ENCODE measurements at regions not wholly inside any gene's neighbourhood (a gene's known extent, or its start where the extent isn't known, plus 50 kb on each side); places are given as distances from the start of the nearest gene placed in this dataset.

DNA sequence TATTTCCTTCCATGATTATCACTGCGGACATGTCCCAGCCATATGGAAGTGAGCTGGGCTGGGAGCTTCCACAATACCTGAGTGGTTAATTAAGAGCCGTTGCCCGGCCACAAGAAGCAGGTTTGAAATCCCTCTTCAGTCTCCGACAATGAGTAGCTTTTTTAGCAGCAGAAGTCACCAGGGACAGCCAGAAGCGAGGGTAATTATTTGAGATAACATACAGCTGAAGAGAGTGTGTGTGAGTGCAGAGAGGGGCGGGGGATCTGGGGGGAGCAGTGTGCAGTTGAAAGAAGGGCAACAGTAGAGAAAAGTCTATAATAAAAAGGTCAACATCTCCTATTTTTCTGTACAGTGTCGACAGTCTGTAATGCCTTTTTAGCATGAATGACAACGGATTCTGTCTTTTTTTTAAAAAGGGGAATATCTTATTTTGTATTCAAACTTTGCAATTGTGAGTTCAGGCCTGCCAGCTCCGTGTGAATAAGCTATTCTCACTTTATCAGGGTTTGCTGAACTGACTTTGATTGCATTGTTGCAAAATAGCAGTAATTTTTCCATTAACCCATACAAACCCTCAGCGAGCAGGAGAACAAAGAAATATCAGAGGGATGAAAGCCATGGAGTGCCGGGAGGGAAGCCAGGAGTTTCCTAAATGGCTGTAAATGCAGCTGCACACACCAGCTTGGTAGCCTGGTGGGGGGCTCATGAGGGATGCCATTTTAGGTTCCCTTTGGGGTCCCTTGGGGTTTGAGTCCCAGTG lies 220.3 kb upstream of the IRX3 start:
- DNase-seq, result peak in 1 of 2 donors; percentile 8
- Histone ChIP-seq H3K9me3 (ENCODE audit: control insufficient read depth, low read depth, low read length) (no peaks in the 10 kb centered on the region), H3K27ac (ENCODE audit: low read length) (no peak overlapping the region), H3K36me3 (ENCODE audit: control insufficient read depth, insufficient read depth, low read length) (no peaks in the 10 kb centered on the region), H3K27me3 (ENCODE audit: control insufficient read depth, insufficient read depth, low read length) (peaks cover 27% of the 10 kb centered on the region), H3K4me3 (ENCODE audit: low read length) (no peak overlapping the region), H3K4me1 (ENCODE audit: control insufficient read depth, insufficient read depth, low read length) (no peaks in the 10 kb centered on the region)
- 20% methylated on average over 2 of the region's 11 CpGs for WGBS (ENCODE audit: insufficient coverage, low lambda C conversion rate)

DNA sequence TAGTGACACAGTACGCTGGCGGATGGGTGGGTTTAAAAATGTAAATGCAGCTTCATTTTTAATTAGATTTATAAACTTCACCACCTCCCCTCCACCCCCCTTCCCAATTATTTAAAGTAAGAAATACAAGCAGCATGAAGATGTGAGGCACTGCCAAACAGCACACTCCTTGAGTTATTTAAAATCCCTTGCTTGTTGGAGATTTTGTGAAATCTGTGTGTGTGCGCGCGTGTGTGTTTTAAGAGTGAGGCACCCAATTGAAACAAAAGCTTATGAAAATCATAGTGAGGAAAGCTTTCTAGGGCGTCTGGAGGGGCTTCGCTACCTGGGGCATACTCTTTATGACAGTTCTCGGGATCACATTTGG lies 219.6 kb upstream of the IRX3 start:
- H3K4me3 ChIP-seq (ENCODE audit: low read length), result no peak overlapping the region
- WGBS (ENCODE audit: insufficient coverage, low lambda C conversion rate), result no CpG with 5 or more reads among the region's 8 CpGs
- DNase-seq, result no peak
- no peaks in the 10 kb centered on the region for H3K9me3 ChIP-seq (ENCODE audit: control insufficient read depth, low read depth, low read length)
- H3K4me1 ChIP-seq (ENCODE audit: control insufficient read depth, insufficient read depth, low read length), result no peaks in the 10 kb centered on the region
- peaks cover 27% of the 10 kb centered on the region for H3K27me3 ChIP-seq (ENCODE audit: control insufficient read depth, insufficient read depth, low read length)
- no peak overlapping the region for H3K27ac ChIP-seq (ENCODE audit: low read length)
- H3K36me3 ChIP-seq (ENCODE audit: control insufficient read depth, insufficient read depth, low read length), result no peaks in the 10 kb centered on the region

DNA sequence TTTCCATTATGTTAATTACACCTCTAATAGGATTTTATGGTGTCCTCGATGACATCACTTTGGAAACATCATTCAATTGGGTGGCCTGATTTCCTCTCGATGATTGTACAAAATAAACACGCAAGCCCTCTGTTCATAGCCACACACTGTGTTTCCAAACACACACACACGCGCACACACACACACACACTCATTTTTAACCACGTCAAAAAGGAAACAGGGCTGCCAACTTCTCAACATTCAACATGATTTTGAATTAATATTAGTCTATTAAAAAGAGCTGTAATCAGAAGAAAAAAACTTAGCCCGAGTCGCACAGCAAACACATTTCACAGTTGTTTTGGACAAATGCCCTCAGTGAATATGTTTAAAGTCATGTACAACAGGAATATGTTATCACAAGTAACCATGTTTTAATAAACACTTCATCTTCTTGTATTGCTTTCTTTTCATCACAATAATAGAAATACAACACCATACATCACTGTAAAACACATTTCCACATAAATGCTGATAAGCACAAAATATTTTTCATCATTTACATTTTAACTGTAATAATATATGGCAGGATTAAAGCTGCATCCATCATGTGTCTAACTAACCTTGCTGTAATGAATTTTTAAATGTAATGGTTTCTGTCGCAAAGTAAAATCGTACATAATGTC lies 219.1 kb upstream of the IRX3 start:
- no peaks in the 10 kb centered on the region for H3K36me3 ChIP-seq (ENCODE audit: control insufficient read depth, insufficient read depth, low read length)
- H3K27ac ChIP-seq (ENCODE audit: low read length), result no peak overlapping the region
- H3K4me1 ChIP-seq (ENCODE audit: control insufficient read depth, insufficient read depth, low read length), result no peaks in the 10 kb centered on the region
- WGBS (ENCODE audit: insufficient coverage, low lambda C conversion rate), result 72% methylated on average over 2 of the region's 10 CpGs
- DNase-seq, result no peak
- H3K27me3 ChIP-seq (ENCODE audit: control insufficient read depth, insufficient read depth, low read length), result peaks cover 27% of the 10 kb centered on the region
- H3K9me3 ChIP-seq (ENCODE audit: control insufficient read depth, low read depth, low read length), result no peaks in the 10 kb centered on the region
- no peak overlapping the region for H3K4me3 ChIP-seq (ENCODE audit: low read length)

DNA sequence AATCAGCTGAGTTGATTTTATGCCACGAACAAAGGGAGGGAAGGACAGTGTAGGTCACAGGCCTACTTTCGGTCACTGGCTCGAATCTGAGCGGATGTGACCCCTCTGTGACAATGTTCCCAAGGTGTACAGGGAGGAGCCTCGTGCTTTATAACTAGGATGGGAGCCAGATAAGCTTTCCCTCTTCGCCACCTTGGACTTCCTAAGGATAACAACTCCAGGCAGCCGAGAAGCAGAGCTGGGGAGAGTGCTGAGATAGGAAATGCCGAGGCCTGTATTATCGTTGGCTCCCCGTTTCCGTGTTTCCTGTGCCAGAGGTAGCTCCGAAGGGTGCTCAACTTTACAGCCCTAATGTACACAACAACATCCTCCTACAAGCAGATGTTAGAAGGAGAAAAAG lies 217.8 kb upstream of the IRX3 start:
- no peak overlapping the region for H3K27ac ChIP-seq (ENCODE audit: low read length)
- no peaks in the 10 kb centered on the region for H3K36me3 ChIP-seq (ENCODE audit: control insufficient read depth, insufficient read depth, low read length)
- H3K9me3 ChIP-seq (ENCODE audit: control insufficient read depth, low read depth, low read length), result no peaks in the 10 kb centered on the region
- no peak overlapping the region for H3K4me3 ChIP-seq (ENCODE audit: low read length)
- no peaks in the 10 kb centered on the region for H3K4me1 ChIP-seq (ENCODE audit: control insufficient read depth, insufficient read depth, low read length)
- WGBS (ENCODE audit: insufficient coverage, low lambda C conversion rate), result no CpG with 5 or more reads among the region's 12 CpGs
- H3K27me3 ChIP-seq (ENCODE audit: control insufficient read depth, insufficient read depth, low read length), result peaks cover 22% of the 10 kb centered on the region
- peak in 1 of 2 donors; percentile 44 for DNase-seq

DNA sequence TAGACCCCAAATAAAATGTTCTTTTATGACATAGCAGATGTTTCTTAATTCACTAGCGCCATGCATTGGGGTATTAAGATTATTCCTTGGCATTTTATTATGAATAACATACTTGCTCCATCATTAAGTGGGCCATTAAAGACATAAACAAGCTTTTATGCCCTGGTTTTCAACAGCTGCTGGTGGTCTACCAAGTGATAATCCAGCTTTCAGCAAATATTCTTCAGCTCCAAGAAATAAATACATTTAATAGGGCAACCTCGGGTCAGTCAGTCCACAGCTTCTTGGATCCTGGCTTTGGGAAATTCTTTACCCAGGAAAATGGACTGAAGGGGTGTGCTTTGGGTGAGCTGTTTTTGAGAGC lies 217.3 kb upstream of the IRX3 start:
- Histone ChIP-seq H3K4me3 (ENCODE audit: low read length) (no peak overlapping the region), H3K4me1 (ENCODE audit: control insufficient read depth, insufficient read depth, low read length) (no peaks in the 10 kb centered on the region), H3K36me3 (ENCODE audit: control insufficient read depth, insufficient read depth, low read length) (no peaks in the 10 kb centered on the region), H3K27ac (ENCODE audit: low read length) (no peak overlapping the region), H3K27me3 (ENCODE audit: control insufficient read depth, insufficient read depth, low read length) (peaks cover 17% of the 10 kb centered on the region), H3K9me3 (ENCODE audit: control insufficient read depth, low read depth, low read length) (no peaks in the 10 kb centered on the region)
- DNase-seq, result no peak
- 90% methylated on average over 1 of the region's 2 CpGs for whole genome bisulfite sequencing (ENCODE audit: insufficient coverage, low lambda C conversion rate)

DNA sequence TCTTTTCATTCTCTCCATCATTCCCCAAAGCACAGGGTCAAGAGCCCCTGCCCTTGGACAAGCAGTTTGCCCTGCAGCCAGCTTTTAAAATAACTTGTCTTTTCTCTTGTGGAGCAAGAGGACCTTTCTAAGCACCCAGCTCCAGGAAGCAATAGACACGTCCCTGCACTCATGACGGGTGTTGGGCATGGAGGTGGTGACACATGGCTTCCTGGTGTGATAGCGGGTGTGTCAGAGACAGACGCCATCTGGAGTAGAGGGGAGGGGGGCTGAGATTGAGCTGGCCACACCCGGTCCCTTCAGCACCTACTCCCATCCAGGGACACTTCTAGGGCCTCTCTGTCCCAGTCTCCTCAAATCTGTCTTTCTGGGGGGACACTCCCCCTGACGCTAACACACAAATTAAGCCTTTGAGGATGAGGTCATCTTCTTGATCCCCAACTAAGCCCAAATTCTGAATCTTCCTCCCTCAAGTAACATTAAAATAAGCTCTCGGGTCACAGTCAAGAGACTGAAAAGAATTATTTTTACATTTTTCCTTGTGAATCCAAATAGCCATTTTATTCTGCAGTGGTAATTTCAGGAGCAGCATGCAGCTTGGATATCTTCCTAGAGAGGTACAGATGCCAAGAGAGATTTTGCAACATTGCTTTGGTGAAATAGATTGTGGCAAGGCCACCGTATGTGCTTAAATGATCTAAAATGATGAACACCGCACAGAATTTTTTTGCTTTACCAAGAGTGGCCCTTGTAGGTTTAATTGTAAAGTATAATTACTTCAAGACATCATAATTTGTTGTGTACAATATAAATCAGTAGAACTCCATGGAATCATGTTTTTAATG lies 216.6 kb upstream of the IRX3 start:
- H3K4me1 ChIP-seq (ENCODE audit: control insufficient read depth, insufficient read depth, low read length), result no peaks in the 10 kb centered on the region
- no peaks in the 10 kb centered on the region for H3K9me3 ChIP-seq (ENCODE audit: control insufficient read depth, low read depth, low read length)
- 80% methylated on average over 1 of the region's 9 CpGs for WGBS (ENCODE audit: insufficient coverage, low lambda C conversion rate)
- H3K4me3 ChIP-seq (ENCODE audit: low read length), result no peak overlapping the region
- H3K36me3 ChIP-seq (ENCODE audit: control insufficient read depth, insufficient read depth, low read length), result no peaks in the 10 kb centered on the region
- DNase-seq, result peak in 1 of 2 donors; percentile 11
- H3K27ac ChIP-seq (ENCODE audit: low read length), result no peak overlapping the region
- H3K27me3 ChIP-seq (ENCODE audit: control insufficient read depth, insufficient read depth, low read length), result peaks cover 15% of the 10 kb centered on the region

DNA sequence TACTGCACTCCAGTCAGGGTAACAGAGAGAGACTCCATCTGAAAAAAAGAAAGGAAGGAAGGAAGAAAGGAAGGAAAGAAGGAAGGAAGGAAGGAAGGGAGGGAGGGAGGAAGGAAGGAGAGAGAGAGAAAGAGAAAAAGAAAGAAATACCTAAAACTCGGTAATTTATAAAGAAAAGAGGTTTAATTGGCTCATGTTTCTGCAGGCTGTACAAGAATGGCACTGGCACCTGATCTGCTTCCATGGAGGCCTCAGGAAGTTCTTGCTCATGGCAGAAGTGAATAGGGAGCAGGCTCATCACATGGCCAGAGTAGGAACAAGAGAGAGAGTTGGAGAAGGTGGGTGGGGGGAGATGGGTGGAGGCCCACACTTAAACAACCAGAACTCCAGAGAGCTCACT lies 215.2 kb upstream of the IRX3 start:
- Histone ChIP-seq H3K27me3 (ENCODE audit: control insufficient read depth, insufficient read depth, low read length) (peaks cover 5% of the 10 kb centered on the region), H3K36me3 (ENCODE audit: control insufficient read depth, insufficient read depth, low read length) (no peaks in the 10 kb centered on the region), H3K27ac (ENCODE audit: low read length) (no peak overlapping the region), H3K4me3 (ENCODE audit: low read length) (no peak overlapping the region), H3K9me3 (ENCODE audit: control insufficient read depth, low read depth, low read length) (no peaks in the 10 kb centered on the region), H3K4me1 (ENCODE audit: control insufficient read depth, insufficient read depth, low read length) (no peaks in the 10 kb centered on the region)
- no peak for DNase-seq
- WGBS (ENCODE audit: insufficient coverage, low lambda C conversion rate), result 100% methylated on average over 1 of the region's 1 CpG

DNA sequence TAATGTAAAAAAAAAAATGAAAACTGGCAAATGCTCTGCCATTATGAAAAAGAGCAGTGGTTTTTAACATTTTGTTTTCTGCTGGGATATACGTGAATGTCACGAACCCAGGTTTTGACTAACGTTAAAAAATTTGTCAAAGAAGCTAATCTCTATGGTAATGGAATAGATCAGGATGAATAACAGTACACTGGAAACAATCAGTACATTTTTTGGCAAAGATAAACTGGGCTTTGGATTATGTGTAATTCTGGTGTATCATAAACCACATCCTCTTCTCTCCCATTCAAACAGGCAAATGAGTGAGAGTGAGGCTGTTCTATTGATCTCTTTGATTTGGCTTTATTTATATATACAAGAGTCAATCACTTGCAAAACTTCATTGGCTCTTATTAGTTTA lies 207.0 kb upstream of the IRX3 start:
- H3K4me1 ChIP-seq (ENCODE audit: control insufficient read depth, insufficient read depth, low read length), result no peaks in the 10 kb centered on the region
- no peaks in the 10 kb centered on the region for H3K9me3 ChIP-seq (ENCODE audit: control insufficient read depth, low read depth, low read length)
- H3K4me3 ChIP-seq (ENCODE audit: low read length), result no peak overlapping the region
- H3K27me3 ChIP-seq (ENCODE audit: control insufficient read depth, insufficient read depth, low read length), result no peaks in the 10 kb centered on the region
- H3K27ac ChIP-seq (ENCODE audit: low read length), result no peak overlapping the region
- no peaks in the 10 kb centered on the region for H3K36me3 ChIP-seq (ENCODE audit: control insufficient read depth, insufficient read depth, low read length)
- no peak for DNase-seq
- 82% methylated on average over 3 of the region's 3 CpGs for WGBS (ENCODE audit: insufficient coverage, low lambda C conversion rate)

DNA sequence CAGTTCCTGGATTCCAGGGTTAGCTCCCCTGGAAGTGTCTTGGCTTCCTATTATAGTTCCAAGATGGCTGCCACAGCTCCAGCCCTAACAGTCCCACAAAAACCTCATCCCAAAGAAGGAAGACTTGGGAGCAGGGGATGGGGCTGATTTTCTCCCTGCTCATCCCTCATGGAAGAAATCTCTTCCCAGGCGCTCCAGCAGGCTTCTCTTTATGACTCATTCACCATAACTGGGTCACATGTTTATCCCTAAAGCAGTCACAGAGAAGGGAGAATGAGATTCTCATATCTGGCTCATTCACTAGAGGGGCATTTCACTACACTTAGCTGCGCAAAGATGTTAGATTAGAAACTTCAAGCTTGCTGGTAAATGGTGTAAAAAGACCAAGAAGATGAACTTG lies 206.5 kb upstream of the IRX3 start:
- Histone ChIP-seq H3K4me1 (ENCODE audit: control insufficient read depth, insufficient read depth, low read length) (no peaks in the 10 kb centered on the region), H3K4me3 (ENCODE audit: low read length) (no peak overlapping the region), H3K27me3 (ENCODE audit: control insufficient read depth, insufficient read depth, low read length) (no peaks in the 10 kb centered on the region), H3K36me3 (ENCODE audit: control insufficient read depth, insufficient read depth, low read length) (no peaks in the 10 kb centered on the region), H3K9me3 (ENCODE audit: control insufficient read depth, low read depth, low read length) (no peaks in the 10 kb centered on the region), H3K27ac (ENCODE audit: low read length) (no peak overlapping the region)
- no peak for DNase-seq
- WGBS (ENCODE audit: insufficient coverage, low lambda C conversion rate), result no CpG with 5 or more reads among the region's 2 CpGs

DNA sequence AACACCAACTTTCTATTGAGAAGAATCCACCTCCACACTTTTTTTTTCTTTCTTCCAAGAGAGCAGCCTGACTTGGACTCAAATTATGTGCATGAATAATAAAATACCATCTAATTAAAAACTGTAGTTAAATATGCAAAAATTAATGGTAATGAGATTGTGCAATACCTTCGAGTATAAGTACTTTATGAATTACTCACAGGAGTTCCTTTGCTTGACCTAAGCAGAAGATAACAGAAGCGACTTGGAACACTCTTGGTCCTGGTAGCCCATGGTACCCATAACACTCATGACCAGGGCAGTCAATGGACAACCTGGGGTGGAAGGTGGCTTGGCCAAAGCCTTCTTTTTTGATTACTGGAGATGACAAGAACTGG lies 203.5 kb upstream of the IRX3 start:
- Histone ChIP-seq H3K27ac (ENCODE audit: low read length) (no peak overlapping the region), H3K36me3 (ENCODE audit: control insufficient read depth, insufficient read depth, low read length) (no peaks in the 10 kb centered on the region), H3K27me3 (ENCODE audit: control insufficient read depth, insufficient read depth, low read length) (no peaks in the 10 kb centered on the region), H3K4me3 (ENCODE audit: low read length) (no peak overlapping the region), H3K4me1 (ENCODE audit: control insufficient read depth, insufficient read depth, low read length) (no peaks in the 10 kb centered on the region), H3K9me3 (ENCODE audit: control insufficient read depth, low read depth, low read length) (no peaks in the 10 kb centered on the region)
- WGBS (ENCODE audit: insufficient coverage, low lambda C conversion rate), result no CpG with 5 or more reads among the region's 2 CpGs
- no peak for DNase-seq

All from large intestine (tissue), 3 donors.